IgD-negative memory B cell (primary cell): ENCODE measurements at regions not wholly inside any gene's neighbourhood (a gene's known extent, or its start where the extent isn't known, plus 50 kb on each side); places are given as distances from the start of the nearest gene placed in this dataset.
"Not testable (repeated sequence)": the region's sequence is repeated elsewhere in the genome, so short reads cannot be mapped to it uniquely, and the experiment has no call there.

Experiments used
- H3K27ac Mint-ChIP-seq, 3 donors: one replicate each; pipeline ENCODE4 v1.8.0; 2020 to 2022; ENCODE audit warnings: mild to moderate bottlenecking in 3 of 3, mixed read lengths in 3 of 3, moderate library complexity in 1 of 3
- H3K27me3 Mint-ChIP-seq: one replicate; pipeline ENCODE4 v1.8.0; 2021; ENCODE audit warnings: mixed read lengths
- H3K36me3 Mint-ChIP-seq: one replicate; pipeline ENCODE4 v1.8.0; 2020; ENCODE audit warnings: mild to moderate bottlenecking, mixed read lengths
- H3K4me1 Mint-ChIP-seq, 3 donors: one replicate each; pipeline ENCODE4 v1.8.0; 2020 to 2022; ENCODE audit warnings: mixed read lengths in 3 of 3, mild to moderate bottlenecking in 1 of 3
- H3K4me3 Mint-ChIP-seq, 4 donors: one replicate each; pipeline ENCODE4 v1.8.0; 2020 to 2022; ENCODE audit warnings: mild to moderate bottlenecking in 4 of 4, mixed read lengths in 4 of 4, moderate library complexity in 3 of 4
- H3K9me3 Mint-ChIP-seq, 3 donors: one replicate each; pipeline ENCODE4 v1.8.0; 2020 to 2021; ENCODE audit warnings: mixed read lengths in 3 of 3, mild to moderate bottlenecking in 1 of 3

DNA sequence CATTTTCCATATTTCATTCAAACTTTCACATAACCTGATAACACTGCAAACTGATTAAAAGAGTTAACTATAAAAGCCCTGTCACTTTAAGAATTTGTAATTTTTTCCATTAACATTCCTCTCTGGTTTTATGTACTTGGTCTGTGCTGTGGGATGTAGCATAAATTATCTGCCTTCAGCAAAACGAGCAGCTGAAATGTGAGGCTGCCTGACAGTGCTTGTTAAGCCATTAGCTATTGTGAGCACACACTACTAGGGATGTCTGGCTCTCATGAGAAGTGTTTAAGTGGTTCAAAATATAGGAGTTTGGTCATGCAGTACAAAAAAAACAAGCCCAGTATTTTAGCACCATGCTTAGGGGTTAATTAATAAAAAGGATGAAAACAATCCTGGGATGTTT, 63.0 kb downstream of the HOXA1 start:
- Mint-ChIP-seq H3K27ac (peak overlapping the region in 1 of 3 donors; percentile 50), H3K4me3 (no peak overlapping the region), H3K27me3 (no peaks in the 10 kb centered on the region), H3K9me3 (no peaks in the 10 kb centered on the region), H3K4me1 (peaks cover 15 to 17% (median 16%) of the 10 kb centered on the region in 3 donors), H3K36me3 (no peaks in the 10 kb centered on the region)

DNA sequence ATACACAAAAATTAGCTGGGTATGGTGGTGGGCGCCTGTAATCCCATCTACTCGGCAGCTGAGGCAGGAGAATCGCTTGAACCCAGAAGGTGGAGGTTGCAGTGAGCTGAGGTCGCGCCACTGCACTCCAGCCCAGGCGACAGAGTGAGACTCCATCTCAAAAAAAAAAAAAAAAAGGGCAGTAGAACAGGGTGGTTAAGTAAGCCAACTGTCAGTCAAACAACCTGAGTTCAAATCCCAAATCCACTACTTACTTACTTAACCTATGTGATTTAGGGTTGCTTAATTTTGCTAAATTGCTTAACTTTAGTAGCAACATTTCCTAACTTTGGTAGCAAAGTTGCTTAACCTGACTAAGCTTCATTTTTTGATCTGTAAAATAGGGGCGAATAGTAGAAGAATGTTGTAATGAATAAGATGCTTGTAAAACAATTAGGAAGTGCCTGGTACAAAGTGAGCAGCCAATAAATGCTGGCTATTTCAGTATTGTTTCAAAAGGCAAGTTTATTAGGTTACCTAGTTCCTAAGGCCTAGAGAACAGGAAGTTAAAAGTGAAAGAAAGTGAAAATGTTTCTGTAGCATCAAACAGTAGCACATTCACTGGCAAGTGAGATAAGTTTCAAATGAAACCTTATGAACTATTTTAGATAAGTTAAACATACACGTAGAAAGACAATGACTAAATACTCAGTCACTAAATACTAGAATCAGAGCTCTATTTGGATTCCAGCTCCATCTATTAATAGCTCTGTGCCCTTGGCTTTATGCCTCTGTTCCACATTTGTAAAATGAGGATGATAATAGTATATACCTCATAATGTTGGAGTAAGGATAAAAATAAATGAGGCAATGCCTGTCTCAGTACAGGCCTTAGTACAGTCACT, 64.3 kb downstream of the HOXA1 start:
- Mint-ChIP-seq H3K36me3 (no peaks in the 10 kb centered on the region), H3K27me3 (no peaks in the 10 kb centered on the region), H3K9me3 (no peaks in the 10 kb centered on the region), H3K4me3 (peak overlapping the region in 3 of 4 donors; percentile 13 to 77 (median 39)), H3K4me1 (peaks cover 15 to 17% (median 16%) of the 10 kb centered on the region in 3 donors), H3K27ac (peak overlapping the region; percentile 5 to 72 (median 44))

DNA sequence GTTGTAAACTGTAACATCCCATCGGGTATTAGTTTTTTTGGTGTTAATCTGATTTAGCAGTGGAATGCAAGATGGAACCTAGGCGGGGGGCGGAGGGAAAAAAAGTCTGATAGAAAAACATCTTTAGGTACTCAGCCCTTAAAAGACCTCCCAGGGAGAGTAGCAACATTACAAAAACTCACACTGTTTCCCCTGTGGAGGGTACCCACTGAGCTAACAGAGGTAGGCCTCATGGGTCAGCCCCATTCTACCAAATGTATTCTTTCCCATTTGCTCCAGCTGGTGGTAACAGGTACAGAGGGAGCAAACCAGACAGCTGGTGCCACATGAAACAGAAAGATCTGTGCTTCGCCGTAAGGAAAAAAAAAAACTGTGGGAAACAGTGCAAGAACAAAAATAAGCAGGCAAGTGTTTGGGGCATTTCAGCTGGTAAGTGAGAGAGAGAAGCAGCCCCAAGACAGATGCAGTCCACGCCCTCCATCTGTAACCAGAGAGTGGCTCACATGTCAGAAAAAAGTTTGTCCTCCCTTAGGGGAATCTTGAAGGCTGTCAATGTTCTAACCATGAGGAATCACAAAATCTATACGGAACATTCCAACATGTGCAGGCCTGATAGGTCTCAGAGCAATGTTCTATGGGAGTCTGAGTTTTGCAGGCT, 65.3 kb downstream of the HOXA1 start:
- H3K9me3 Mint-ChIP-seq: no peaks in the 10 kb centered on the region
- peak overlapping the region in 1 of 3 donors; percentile 83 for H3K27ac Mint-ChIP-seq
- H3K4me3 Mint-ChIP-seq: peak overlapping the region in 1 of 4 donors; percentile 21
- no peaks in the 10 kb centered on the region for H3K27me3 Mint-ChIP-seq
- peaks cover 15 to 17% (median 16%) of the 10 kb centered on the region in 3 donors for H3K4me1 Mint-ChIP-seq
- H3K36me3 Mint-ChIP-seq: no peaks in the 10 kb centered on the region

DNA sequence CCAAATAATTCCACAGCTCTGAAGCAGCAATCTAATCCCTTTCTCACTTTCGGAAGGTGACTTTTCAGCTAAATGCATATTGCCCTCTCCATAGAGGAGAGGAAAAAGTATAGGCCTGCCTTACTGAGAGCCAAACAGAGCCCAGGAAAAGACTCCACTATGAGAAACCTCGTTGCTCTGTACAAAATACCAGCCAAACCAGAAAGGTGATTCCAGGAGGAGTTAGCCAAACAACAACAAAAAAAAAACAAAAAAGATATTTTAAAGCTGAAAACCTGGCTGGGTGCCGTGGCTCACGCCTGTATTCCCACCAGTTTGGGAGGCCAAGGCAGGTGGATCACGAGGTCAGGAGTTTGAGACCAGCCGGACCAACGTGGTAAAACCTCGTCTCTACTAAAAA, 70.5 kb downstream of the HOXA1 start:
- Mint-ChIP-seq H3K9me3 (no peaks in the 10 kb centered on the region), H3K27ac (no peak overlapping the region), H3K4me1 (peaks cover 0 to 1% (median 0%) of the 10 kb centered on the region in 3 donors), H3K36me3 (peaks cover 2% of the 10 kb centered on the region), H3K4me3 (no peak overlapping the region), H3K27me3 (peaks cover 3% of the 10 kb centered on the region)

DNA sequence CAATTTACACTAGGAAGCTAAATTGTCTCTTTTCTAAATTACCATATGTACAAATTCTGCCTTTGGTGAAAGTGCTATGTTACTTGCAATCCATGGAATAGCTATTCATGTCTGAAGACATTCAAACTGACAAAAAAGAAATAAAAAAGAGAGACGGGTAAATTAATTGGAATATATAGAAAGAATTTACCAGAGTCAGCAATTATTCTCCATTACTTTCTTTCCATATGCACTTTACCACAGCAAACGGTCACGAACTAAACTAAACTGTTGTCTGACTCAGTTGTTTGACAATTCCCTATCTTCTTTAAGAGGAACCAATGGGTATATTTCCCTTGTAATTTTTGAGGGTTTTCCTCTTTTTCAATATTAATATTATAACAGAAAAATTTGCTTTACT, 85.7 kb downstream of the HOXA1 start:
- Mint-ChIP-seq H3K9me3 (peaks cover 5 to 12% (median 7%) of the 10 kb centered on the region in 3 donors), H3K36me3 (peaks cover 1% of the 10 kb centered on the region), H3K4me3 (no peak overlapping the region), H3K27ac (no peak overlapping the region), H3K4me1 (no peaks in the 10 kb centered on the region), H3K27me3 (peaks cover 8% of the 10 kb centered on the region)

DNA sequence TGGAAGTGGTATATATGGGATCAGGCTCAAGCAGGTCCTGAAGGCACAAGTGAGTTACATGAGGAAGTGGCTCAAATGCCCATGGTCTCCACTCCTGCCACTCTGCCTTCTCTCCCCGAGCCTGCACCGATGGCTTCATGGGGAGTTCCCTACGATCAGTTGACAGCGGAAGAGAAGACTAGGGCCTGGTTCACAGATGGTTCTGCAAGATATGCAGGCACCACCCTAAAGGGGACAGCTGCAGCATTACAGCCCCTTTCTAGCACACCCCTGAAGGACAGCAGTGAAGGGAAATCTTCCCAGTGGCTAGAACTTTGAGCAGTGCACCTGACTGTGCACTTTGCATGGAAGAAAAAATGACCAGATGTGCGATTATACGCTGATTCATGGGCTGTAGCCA, 95.3 kb downstream of the HOXA1 start:
- Mint-ChIP-seq H3K27me3 (no peaks in the 10 kb centered on the region), H3K4me1 (no peaks in the 10 kb centered on the region), H3K4me3 (no peak overlapping the region), H3K9me3 (peaks cover 4 to 7% (median 6%) of the 10 kb centered on the region in 3 donors), H3K27ac (no peak overlapping the region), H3K36me3 (peaks cover 2% of the 10 kb centered on the region)

DNA sequence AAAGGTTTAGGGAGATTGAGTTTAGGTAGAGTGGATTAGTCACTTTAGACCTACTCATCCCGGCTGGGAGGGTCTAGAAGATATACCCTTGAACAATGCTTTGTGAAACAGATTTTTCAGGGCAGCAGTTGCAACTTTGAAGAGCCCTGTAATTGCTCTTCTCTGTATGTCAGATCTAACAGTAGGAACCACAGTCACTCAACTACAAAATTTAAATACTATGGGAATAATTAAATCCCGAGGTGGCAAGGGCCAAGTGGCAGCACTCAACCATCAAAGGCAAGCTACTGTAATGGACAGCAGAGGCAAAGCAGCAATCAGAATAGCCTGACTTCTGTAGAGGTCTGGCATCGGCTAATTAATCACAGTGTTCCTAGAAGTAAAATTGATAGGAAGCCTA, 97.5 kb downstream of the HOXA1 start:
- H3K4me1 Mint-ChIP-seq, H3K27ac Mint-ChIP-seq: not testable (repeated sequence)

DNA sequence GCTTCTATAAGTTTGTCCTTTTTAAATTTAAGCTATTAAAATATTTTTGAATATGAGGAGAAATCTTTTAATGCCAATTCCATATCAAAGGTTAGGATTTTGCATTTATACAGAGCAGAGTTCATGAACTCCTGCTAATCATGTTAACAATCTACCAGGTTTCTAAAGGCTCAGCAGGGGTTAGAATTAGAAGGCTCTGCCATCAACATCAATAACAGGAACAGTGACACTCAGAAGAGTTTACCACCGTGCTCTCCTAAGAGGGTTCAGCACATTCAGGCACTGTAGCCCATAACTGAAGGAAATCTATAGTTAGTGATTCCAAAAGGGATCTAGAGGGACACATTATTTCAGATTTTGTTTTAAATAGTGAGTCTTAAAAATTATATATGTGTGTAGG, 100.1 kb downstream of the HOXA1 start:
- Mint-ChIP-seq H3K27ac (no peak overlapping the region), H3K9me3 (peaks cover 4 to 7% (median 6%) of the 10 kb centered on the region in 3 donors), H3K4me3 (no peak overlapping the region), H3K4me1 (no peaks in the 10 kb centered on the region), H3K36me3 (peaks cover 2% of the 10 kb centered on the region), H3K27me3 (no peaks in the 10 kb centered on the region)

More for the DNA sequence above, 97.5 kb downstream of the HOXA1 start:
- H3K36me3 Mint-ChIP-seq, H3K9me3 Mint-ChIP-seq, H3K27me3 Mint-ChIP-seq, H3K4me3 Mint-ChIP-seq: not testable (repeated sequence)

DNA sequence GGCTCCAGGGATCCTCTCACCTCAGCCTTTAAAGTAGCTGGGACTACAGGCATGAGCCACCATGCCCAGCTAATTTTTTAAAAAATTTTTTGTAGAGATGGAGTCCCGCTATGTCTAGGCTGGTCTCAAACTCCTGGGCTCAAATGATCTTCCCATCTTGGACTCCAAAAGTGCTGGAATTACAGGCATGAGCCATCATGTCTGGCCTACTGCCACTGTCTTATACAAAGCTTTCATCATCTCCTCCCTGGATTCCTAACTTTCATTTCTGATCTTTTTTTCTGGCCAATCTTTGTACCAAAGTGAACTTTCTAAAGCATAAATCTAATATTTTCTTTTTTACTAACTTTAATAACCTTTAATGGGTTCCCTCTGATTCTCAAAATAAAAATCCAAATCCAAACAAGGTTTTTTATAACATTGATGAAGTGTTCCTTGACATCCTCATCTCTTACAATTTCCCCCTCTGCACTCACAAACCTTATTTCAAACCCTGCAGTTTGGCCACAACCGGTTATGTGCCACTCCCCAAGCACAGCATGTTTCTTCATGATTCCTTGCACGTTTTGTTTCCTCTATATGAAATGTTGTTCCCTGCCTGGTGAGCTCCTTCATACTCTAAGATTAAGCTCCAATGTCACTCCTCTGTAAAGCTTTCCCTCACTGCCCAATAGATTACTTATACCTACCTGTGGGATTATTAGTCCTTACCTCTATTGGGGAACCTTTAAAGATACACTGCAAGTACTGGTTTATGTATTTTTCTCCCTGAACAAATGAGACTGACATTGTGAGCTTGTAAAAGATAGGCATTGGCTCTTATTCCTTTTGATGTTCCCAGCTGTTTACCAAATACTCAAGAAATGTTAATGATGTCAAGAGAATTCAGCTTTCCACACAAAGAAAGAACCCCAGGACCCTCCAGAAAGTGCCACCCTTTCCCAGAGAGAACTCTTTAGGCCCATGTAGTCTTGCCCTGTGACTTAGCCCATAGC, 101.7 kb downstream of the HOXA1 start:
- Mint-ChIP-seq H3K36me3 (no peaks in the 10 kb centered on the region), H3K27me3 (no peaks in the 10 kb centered on the region), H3K4me3 (no peak overlapping the region), H3K4me1 (no peaks in the 10 kb centered on the region), H3K9me3 (peaks cover 4 to 7% (median 6%) of the 10 kb centered on the region in 3 donors), H3K27ac (no peak overlapping the region)

DNA sequence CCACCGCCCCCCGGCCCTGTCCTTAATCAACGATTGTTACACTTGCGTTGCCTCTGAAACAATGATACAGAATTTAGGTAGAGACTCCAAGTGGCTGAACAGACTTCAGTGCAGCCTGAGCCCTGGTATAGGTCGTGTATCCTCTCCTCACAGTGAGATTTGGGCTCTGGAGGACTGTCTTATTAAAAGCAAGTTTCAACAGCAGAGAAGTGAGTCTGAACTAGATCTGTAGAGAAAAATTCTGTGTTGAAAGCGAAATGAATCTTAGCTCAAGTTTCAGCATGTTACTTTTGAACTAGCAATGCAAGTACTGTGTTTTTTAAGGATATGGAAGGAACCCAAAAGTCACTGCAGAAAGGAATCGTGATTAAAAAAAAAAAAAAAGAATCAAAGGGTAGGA, 103.1 kb downstream of the HOXA1 start:
- Mint-ChIP-seq H3K27ac (no peak overlapping the region), H3K4me1 (peaks cover 0 to 2% (median 0%) of the 10 kb centered on the region in 3 donors), H3K36me3 (no peaks in the 10 kb centered on the region), H3K9me3 (peaks cover 0 to 2% (median 0%) of the 10 kb centered on the region in 3 donors), H3K27me3 (no peaks in the 10 kb centered on the region), H3K4me3 (no peak overlapping the region)

DNA sequence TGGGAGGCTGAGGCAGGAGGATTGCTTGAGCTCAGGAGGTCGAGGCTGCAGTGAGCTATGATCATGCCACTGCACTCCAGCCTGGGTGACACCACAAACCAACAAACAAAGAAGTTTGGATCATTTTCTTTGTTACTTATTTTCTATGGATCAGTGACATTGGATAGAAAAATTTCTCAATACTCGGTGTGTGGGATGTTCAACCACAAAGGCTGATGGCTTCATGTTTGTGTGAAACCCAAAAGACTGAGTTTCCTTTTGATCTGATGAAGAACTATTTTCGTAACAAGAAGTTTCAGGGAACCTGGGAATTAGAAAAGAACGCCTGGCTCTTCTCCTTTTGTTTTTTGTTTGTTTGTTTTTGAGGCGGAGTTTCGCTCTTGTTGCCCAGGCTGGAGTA, 104.0 kb downstream of the HOXA1 start:
- H3K4me3 Mint-ChIP-seq: no peak overlapping the region
- no peak overlapping the region for H3K27ac Mint-ChIP-seq
- peaks cover 0 to 3% (median 0%) of the 10 kb centered on the region in 3 donors for H3K4me1 Mint-ChIP-seq
- H3K36me3 Mint-ChIP-seq: no peaks in the 10 kb centered on the region
- H3K9me3 Mint-ChIP-seq: no peaks in the 10 kb centered on the region
- no peaks in the 10 kb centered on the region for H3K27me3 Mint-ChIP-seq

DNA sequence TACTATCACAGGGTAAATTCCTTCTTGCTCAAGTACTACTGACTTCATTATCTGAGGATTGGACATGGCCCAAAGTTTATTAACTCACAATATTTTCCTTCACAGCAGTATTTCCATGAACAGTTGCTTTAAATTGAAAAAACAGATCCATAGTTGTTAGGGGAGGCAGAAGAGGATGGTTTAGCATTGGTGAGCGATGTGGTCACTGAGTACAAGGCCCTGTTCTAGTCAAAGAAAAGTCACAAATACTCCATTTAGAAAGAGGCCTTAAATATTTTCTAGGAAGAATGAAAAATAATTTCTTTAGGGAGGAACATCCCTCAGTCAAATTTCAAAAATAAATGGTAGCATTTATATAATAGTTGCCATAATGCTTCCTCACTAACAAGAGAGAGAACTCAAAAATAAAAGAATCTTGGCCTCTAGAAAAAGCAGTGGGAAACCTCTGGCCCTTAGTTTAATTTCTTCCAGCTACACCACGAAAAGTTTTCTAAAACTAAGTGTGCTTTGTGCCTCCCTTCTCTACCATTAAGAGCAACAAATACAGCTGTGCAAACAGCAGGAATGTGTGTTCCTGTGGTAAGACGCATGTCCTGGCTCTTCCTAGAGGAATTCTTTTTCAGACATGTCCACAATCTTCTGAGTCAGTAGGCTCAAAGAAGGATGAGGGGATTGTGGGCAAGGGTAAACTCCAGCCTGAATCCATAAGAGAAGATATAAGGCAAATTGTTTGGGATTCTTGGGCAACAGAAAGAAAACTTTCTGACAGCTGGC, 105.7 kb downstream of the HOXA1 start:
- H3K9me3 Mint-ChIP-seq: no peaks in the 10 kb centered on the region
- peaks cover 0 to 3% (median 0%) of the 10 kb centered on the region in 3 donors for H3K4me1 Mint-ChIP-seq
- H3K27me3 Mint-ChIP-seq: no peaks in the 10 kb centered on the region
- no peak overlapping the region for H3K4me3 Mint-ChIP-seq
- no peak overlapping the region for H3K27ac Mint-ChIP-seq
- no peaks in the 10 kb centered on the region for H3K36me3 Mint-ChIP-seq

DNA sequence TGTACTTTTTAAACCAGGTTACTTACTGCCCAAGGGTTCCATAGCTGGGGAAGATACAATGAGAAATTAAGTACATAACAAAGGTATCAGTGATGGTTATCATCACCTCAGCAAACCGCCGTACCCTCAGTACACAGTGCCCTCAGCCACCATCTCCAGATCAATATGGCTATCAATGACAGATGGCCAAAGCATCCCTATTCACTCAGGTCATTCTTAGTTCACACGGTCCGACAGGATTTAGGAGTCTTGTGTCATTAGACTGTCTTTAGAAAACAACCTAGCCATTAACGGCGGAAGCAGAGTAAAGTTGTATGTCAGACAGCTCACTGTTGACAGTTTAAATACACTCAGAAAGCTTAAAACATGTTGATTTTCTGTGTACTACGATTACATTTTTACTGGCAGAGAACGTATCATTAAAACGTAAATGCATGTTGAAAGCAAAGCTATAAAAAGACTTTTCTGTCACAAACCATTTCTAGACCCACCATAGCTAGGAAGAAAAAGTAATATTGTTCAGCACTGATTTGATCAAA, 106.9 kb downstream of the HOXA1 start:
- H3K27ac Mint-ChIP-seq: no peak overlapping the region
- H3K27me3 Mint-ChIP-seq: peaks cover 1% of the 10 kb centered on the region
- H3K36me3 Mint-ChIP-seq: no peaks in the 10 kb centered on the region
- no peak overlapping the region for H3K4me3 Mint-ChIP-seq
- no peaks in the 10 kb centered on the region for H3K9me3 Mint-ChIP-seq
- H3K4me1 Mint-ChIP-seq: peaks cover 0 to 3% (median 0%) of the 10 kb centered on the region in 3 donors

DNA sequence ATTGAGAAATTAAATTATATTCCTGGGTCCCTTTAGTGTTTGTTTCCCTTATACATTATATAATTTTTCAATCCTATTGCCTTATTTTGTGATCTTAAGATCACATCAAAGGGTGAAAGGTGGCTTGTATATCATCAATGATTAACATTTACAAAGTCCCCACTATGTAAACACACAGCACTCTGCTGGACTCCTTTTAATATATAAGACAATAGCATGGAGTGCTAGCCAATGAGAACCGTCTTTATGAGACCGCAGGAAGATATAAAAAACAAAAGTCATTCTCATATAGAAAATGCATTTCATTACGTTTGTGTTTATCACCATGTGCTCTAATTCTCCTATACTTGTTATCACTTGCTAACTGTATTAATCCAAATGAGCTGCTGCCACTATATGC, 108.5 kb downstream of the HOXA1 start:
- Mint-ChIP-seq H3K27me3 (peaks cover 3% of the 10 kb centered on the region), H3K36me3 (no peaks in the 10 kb centered on the region), H3K4me3 (no peak overlapping the region), H3K9me3 (peaks cover 0 to 2% (median 0%) of the 10 kb centered on the region in 3 donors), H3K27ac (no peak overlapping the region), H3K4me1 (peaks cover 0 to 3% (median 0%) of the 10 kb centered on the region in 3 donors)
